ENCODE measurements at regions not wholly inside any gene's neighbourhood (a gene's known extent, or its start where the extent isn't known, plus 50 kb on each side); places are given as distances from the start of the nearest gene placed in this dataset.

DNA sequence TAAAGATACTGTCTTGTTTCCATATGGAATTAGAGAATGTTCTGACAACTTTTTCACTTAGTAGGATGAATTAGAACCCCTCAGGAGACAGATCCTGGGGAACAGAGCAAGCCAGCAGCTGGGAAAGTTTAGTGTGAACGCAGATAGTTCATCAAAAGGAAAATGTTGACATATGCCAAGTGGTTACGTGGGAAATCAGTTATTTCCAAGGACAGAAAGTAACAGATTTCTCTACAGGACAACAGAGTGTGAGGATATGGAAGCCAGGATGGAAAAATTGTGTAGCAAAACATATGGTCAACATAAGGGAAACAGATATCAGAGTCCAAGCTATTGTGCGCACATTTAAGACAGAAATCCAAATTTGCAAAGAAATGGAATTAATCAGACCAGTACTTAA lies 419.5 kb downstream of the LRRIQ3 start:
- TF ChIP-seq CTCF (IDR thresholded peaks at IDR 0.05) (no peak), POLR2A (IDR thresholded peaks at IDR 0.05) (no peak)

Measured in body of pancreas (tissue), 4 donors.